Stimulated activated effector memory CD8-positive, alpha-beta T cell treated with anti-CD3 and anti-CD28 coated beads, Interleukin-12 subunit alpha, Interleukin-12 subunit beta, amount 100 ng/mL, for 72 hours (primary cell): ENCODE measurements at regions not wholly inside any gene's neighbourhood (a gene's known extent, or its start where the extent isn't known, plus 50 kb on each side); places are given as distances from the start of the nearest gene placed in this dataset.

Source experiments
- ATAC-seq: fragments of 150-1000 bp; cut with Tn5 transposase; 2 replicates; pipeline ENCODE4 v1.10.0; 2021
- DNase-seq, 2 donors: peaks; one replicate each; pipeline ENCODE4 v3.0.0; 2021 to 2022; ENCODE audit warnings: low spot score in 2 of 2
- H3K27ac Mint-ChIP-seq: one replicate; pipeline ENCODE4 v1.8.0; 2022; ENCODE audit warnings: mild to moderate bottlenecking, mixed read lengths
- H3K36me3 Mint-ChIP-seq: one replicate; pipeline ENCODE4 v1.8.0; 2022; ENCODE audit warnings: mild to moderate bottlenecking, mixed read lengths
- H3K4me1 Mint-ChIP-seq: one replicate; pipeline ENCODE4 v1.8.0; 2022; ENCODE audit warnings: mixed read lengths
- H3K4me3 Mint-ChIP-seq: one replicate; pipeline ENCODE4 v1.8.0; 2022; ENCODE audit warnings: mild to moderate bottlenecking, mixed read lengths
- H3K9me3 Mint-ChIP-seq: one replicate; pipeline ENCODE4 v1.8.0; 2022; ENCODE audit warnings: mixed read lengths

DNA sequence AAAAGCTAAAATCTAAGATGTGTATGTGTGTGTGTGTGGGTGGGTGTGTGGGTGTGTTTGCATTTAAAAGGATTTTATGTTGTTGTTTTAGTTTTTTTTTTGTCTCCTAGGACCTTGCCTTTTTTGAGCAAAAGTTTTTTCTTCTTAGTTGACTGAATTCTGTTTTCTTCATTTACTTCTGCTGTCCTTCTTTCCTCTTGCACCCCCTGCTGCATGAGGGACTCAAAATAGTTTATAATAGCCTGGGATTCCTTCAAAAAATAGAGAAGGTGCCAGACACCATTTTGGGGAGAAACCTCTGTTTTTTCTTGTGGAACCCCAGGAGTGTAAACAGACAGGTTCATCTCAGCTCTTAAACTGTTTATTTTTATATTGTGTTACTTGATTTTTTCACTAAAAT, 817.7 kb downstream of the TBC1D22A start:
- no peak overlapping the region for H3K27ac Mint-ChIP-seq
- ATAC-seq (no peak), DNase-seq (no peak)
- H3K36me3 Mint-ChIP-seq, result no peaks in the 10 kb centered on the region
- no peak overlapping the region for H3K4me3 Mint-ChIP-seq
- no peaks in the 10 kb centered on the region for H3K4me1 Mint-ChIP-seq
- H3K9me3 Mint-ChIP-seq, result no peaks in the 10 kb centered on the region

DNA sequence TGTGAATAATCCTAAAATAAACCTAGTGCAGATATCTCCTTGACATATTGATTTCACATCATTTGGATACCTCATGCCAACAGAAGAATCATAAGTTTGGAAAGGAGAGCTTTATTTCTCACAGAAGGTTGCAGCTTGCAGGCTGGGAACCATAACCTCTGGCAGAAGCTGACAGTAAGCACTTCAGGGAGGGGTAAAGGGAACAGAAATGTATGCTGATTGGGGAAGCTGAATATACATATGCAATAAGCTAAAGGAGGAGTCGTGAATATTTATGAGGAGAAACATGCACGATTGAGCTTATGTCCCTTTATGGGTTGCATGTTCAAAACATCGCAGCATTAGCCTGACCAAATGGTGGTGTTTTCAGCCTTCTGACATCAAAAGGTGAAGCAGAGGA, 814.5 kb downstream of the TBC1D22A start:
- Mint-ChIP-seq H3K27ac (no peak overlapping the region), H3K9me3 (no peaks in the 10 kb centered on the region), H3K4me1 (no peaks in the 10 kb centered on the region), H3K36me3 (no peaks in the 10 kb centered on the region), H3K4me3 (no peak overlapping the region)
- ATAC-seq (no peak), DNase-seq (no peak)

DNA sequence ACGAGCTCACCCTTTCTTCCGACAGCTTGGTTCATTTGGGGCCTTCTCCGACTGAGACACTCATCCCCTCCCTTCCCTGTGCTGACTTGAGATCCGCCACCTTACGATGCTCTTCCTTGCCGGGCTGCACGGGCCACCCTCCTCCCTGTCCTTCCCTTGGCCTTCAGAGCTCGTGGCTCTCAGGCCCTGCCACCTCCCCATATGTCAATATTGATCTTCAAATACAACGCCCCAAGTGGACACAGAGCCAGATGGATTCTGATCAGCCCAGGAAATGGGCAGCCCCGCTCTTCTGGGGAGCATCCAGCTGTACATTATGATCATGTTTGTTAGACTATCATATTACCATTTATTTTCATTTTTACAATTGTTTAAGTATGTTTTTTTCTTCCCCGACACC, 812.8 kb downstream of the TBC1D22A start:
- Mint-ChIP-seq H3K36me3 (no peaks in the 10 kb centered on the region), H3K9me3 (no peaks in the 10 kb centered on the region), H3K4me3 (no peak overlapping the region), H3K4me1 (no peaks in the 10 kb centered on the region), H3K27ac (no peak overlapping the region)
- DNase-seq (no peak), ATAC-seq (no peak)

DNA sequence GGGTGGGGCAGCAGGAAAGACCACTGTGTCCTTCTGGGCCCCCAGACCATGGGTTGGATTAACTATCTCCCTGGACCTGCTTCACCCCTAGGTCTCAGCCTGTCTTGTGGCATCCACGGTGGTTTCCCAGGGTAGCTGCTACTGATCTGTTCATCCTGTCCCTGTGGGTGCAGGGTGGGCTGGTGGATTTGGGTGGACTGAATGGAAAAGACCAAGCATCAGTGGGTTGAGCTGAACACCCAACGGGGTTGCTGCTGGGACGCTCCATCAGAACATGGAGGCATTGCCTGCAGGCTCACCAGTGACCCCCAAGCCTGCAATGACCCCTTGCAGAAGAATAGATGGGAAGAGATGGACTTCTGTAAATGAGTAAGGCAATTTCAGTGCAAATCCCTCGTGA, 812.1 kb downstream of the TBC1D22A start:
- no peaks in the 10 kb centered on the region for H3K36me3 Mint-ChIP-seq
- H3K4me1 Mint-ChIP-seq, result peaks cover under 1% of the 10 kb centered on the region
- H3K9me3 Mint-ChIP-seq, result no peaks in the 10 kb centered on the region
- no peak for ATAC-seq
- no peak overlapping the region for H3K27ac Mint-ChIP-seq
- no peak overlapping the region for H3K4me3 Mint-ChIP-seq
- DNase-seq, result no peak

DNA sequence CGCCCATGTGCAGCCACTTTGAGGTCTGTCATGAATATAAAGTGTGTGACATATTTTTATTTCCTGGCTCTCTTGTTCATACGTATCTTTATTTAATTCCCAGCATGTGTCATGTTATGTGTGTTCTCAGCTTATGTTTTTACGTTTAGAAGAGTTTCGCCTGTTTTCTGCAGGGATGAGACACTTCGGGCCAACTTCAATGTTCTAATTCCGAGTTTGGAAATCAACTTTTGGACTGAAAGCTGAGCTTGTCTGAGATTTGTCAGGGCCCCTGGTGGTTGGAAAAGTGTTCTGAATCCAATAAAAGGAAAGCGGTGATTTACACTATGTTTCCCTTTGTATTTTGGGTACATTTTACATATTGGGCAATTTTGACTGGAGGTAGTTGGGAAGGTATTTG, 810.7 kb downstream of the TBC1D22A start:
- Mint-ChIP-seq H3K9me3 (no peaks in the 10 kb centered on the region), H3K27ac (no peak overlapping the region), H3K4me3 (no peak overlapping the region), H3K4me1 (peaks cover 7% of the 10 kb centered on the region), H3K36me3 (no peaks in the 10 kb centered on the region)
- no peak for ATAC-seq
- no peak for DNase-seq

DNA sequence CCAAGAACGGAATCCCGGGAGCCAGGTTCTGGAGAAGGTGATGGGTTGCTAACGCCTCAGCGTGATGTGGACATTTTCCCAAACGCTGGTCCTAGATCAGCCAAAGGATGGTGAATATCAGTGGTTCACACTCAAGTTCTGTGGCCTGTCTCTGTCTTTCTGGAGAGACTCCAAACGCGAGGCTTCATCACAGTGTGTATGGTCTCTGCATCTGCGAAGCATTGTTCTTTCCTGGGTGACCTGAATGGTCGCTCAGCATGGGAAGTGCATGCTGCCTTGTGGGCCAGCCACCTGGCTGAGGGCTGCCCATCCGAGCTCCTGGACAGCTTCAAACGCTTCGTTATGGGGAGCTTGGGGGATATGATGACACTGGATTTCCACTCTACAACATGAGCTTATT, 810.0 kb downstream of the TBC1D22A start:
- Mint-ChIP-seq H3K27ac (no peak overlapping the region), H3K4me3 (no peak overlapping the region), H3K36me3 (no peaks in the 10 kb centered on the region), H3K9me3 (no peaks in the 10 kb centered on the region), H3K4me1 (peaks cover 7% of the 10 kb centered on the region)
- DNase-seq, result no peak
- ATAC-seq, result no peak

DNA sequence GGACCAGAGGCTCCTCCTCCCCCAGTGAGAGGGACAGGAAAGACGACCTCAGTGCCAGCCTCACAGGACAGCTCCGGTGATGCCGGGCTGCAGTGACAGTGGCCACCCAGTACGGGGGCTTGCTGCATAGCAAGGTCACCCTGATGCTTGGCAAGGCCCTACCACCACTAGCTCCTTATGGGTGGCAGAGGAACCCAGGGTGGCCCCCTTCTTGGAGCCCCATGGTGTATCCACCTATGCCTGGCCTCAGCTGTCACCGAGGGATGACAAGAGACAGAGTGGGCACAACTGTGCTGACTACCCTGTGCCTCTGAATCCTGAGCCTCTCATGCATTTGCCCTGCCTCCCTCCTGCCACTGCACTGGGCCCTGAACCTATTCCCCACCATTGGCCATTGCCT, 809.2 kb downstream of the TBC1D22A start:
- no peak overlapping the region for H3K4me3 Mint-ChIP-seq
- H3K36me3 Mint-ChIP-seq, result no peaks in the 10 kb centered on the region
- H3K9me3 Mint-ChIP-seq, result no peaks in the 10 kb centered on the region
- H3K27ac Mint-ChIP-seq, result no peak overlapping the region
- ATAC-seq (no peak), DNase-seq (no peak)
- peaks cover 7% of the 10 kb centered on the region for H3K4me1 Mint-ChIP-seq

DNA sequence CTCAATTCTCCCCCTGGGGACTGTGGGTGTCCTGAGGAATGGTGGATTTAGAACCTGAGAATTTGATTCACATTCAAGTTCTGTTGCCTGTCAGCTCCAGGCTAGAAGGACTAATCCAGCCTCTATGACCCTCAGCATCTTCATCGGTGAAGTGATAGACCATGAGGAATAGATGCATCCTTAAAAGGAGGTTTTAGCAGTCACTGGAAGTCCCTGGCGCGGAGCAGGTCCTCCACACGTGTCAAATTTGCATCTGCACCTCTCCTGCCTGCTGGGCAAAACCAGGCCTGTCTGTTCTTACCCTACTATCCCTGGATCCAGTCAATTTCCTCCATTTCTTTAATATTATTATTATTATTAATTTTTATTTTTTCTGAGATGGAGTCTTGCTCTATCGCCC, 808.4 kb downstream of the TBC1D22A start:
- H3K4me3 Mint-ChIP-seq, result no peak overlapping the region
- H3K36me3 Mint-ChIP-seq, result no peaks in the 10 kb centered on the region

DNA sequence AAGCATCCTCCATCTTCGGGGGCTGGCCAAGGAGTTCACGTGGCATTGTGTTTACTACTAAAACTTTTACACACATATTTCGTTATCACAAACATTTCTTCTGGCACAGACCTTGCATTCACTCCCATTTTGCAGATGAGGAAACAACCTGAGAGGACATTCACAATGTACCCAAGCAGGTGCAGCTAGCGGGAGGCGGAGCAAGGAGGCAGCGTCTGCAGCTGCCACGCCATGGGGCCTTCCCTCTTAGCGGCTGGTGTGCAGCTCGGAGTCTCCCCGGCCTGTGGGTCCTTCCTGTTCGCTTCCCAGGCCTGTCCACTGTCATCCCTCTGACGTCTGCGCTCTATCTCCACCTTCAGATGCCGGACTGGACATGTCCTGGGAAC, 807.8 kb downstream of the TBC1D22A start:
- Mint-ChIP-seq H3K9me3 (no peaks in the 10 kb centered on the region), H3K4me3 (no peak overlapping the region), H3K36me3 (no peaks in the 10 kb centered on the region), H3K27ac (no peak overlapping the region), H3K4me1 (peaks cover 7% of the 10 kb centered on the region)
- DNase-seq, result no peak
- no peak for ATAC-seq

More for the DNA sequence above, 808.4 kb downstream of the TBC1D22A start:
- Mint-ChIP-seq H3K9me3 (no peaks in the 10 kb centered on the region), H3K4me1 (peaks cover 7% of the 10 kb centered on the region), H3K27ac (no peak overlapping the region)
- ATAC-seq, result no peak
- no peak for DNase-seq

DNA sequence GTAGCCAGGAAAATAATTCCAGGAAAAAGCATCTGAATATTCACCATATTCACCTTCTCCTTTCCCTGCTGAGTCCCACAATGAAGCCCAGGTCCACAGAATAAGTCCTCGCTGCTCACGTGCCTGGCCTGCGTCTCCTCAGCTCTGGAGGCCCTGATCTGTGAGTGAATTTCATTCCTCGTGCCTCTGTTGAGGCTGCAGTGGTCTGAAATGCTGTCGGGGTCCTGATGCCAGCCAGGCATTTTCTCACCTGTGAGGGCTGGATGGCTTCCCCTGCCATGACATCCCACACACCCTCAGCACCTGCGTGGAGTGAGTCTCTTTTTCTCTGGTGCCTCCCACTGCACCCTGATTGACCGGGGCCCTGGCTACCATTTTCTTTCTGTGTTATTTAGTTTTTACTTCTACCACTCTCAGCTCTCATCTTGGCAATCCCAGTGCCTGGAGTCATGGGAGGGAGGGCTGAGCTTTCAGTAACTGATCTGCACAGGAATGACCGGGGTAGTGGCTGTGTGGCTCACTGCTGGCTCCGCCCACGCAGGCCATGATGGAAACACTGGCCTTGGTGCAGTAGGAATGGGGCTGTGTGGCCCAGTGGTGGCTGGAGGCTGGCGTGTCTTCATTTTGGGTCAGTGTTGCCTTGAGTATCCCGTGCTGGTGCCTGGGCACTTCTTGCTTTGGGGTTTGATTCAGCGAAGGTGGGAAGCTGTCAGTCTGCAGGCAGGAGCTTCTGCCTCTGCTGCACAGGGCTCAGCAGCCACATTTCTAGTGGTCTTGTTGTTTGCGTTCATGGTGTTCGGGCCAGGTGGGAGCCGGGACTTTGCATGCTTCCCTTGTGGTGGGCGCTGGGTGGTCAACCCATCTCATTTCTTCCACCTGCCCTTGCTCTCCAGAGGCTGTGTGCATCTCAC, 807.2 kb downstream of the TBC1D22A start:
- no peaks in the 10 kb centered on the region for H3K9me3 Mint-ChIP-seq
- H3K36me3 Mint-ChIP-seq, result no peaks in the 10 kb centered on the region
- peaks cover 7% of the 10 kb centered on the region for H3K4me1 Mint-ChIP-seq
- DNase-seq (no peak), ATAC-seq (no peak)
- no peak overlapping the region for H3K4me3 Mint-ChIP-seq
- no peak overlapping the region for H3K27ac Mint-ChIP-seq

DNA sequence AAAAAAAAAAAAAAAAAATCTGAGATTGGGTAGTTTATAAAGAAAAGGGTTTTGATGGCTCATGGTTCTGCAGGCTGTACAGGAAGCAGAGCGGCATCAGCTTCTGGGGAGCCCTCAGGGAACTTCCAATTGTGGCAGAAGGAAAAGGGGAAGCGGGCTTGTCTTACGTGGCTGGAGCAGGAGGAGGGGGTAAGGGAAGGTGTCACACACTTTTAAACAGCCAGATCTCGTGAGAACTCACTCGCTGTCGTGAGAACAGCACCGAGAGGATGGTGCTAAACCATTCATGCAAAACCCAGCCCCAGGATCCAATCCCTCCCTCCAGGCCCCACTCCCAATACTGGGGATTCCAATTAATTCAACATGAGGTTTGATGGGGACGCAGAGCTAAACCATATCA, 806.2 kb downstream of the TBC1D22A start:
- DNase-seq, result no peak
- Mint-ChIP-seq H3K4me1 (peaks cover 7% of the 10 kb centered on the region), H3K9me3 (no peaks in the 10 kb centered on the region), H3K27ac (no peak overlapping the region), H3K36me3 (no peaks in the 10 kb centered on the region), H3K4me3 (no peak overlapping the region)
- ATAC-seq, result no peak

DNA sequence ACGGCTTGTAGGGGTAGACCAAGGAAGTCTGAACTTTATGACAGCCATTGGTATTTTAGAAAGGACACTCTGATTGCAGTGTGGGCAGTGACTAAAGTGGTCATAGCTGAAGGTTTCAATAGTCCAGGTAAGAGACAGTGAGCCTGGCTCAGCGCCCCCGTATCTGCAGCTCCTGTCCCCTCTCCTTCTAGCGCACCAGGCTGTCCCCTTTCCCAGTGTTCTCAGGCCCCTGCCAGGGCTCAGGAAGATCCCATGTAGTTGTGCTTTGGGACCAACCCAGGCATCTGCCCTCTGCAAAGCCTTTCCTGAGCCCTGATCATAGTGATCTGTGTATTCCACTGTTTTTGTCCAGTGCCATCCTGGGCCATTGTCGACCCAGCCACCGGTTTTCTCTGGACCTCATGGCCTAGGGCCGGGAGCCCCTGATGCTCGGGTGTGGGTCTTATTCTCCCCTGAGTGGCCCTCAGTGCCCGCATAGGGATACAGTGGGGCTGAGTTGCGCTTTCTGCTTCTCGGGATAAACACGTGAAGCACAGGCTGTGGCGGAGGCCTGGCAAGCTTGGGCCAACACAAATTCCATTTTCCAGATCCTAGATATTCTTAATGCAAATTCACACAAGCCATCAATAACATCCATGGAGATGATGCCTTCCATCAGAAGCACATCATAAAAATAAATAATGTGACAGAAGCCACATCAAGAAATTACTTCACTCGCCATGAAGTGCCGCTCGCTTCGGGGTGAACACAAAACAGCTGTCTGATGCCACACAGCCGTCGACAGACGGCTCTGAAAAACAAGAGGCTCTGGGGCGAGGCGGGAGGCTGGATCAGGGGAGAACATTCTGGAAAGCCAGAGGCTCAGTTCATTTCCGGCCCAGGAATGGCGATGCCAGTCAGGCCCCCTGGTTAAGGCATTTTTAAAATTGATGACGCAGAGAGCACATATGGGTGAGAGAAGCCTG, 805.0 kb downstream of the TBC1D22A start:
- H3K36me3 Mint-ChIP-seq, result no peaks in the 10 kb centered on the region
- no peak for ATAC-seq
- no peak overlapping the region for H3K27ac Mint-ChIP-seq

DNA sequence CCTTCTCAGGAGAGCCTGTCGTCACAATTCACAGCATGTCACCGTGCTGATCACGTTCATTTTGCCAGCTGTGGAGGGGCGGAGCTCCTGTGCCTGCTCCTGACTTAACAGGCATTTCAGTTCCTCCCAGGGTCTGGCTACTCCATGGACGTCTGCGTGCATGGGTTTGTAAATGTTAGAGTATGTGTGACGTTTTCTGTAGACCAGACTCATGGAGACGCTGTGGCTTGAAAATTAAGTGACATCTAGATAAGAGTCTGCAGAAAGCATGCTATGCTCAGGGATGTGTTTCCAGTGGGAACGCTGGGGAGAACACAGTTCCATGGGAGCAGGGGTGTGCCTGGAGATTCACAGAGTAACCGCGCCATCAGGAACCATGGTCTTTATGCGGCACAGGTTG, 804.0 kb downstream of the TBC1D22A start:
- ATAC-seq (no peak), DNase-seq (no peak)
- no peak overlapping the region for H3K27ac Mint-ChIP-seq
- no peak overlapping the region for H3K4me3 Mint-ChIP-seq
- H3K36me3 Mint-ChIP-seq, result no peaks in the 10 kb centered on the region
- H3K4me1 Mint-ChIP-seq, result peaks cover 14% of the 10 kb centered on the region
- no peaks in the 10 kb centered on the region for H3K9me3 Mint-ChIP-seq

More for the DNA sequence above, 805.0 kb downstream of the TBC1D22A start:
- peaks cover 14% of the 10 kb centered on the region for H3K4me1 Mint-ChIP-seq
- no peaks in the 10 kb centered on the region for H3K9me3 Mint-ChIP-seq
- no peak overlapping the region for H3K4me3 Mint-ChIP-seq
- no peak for DNase-seq

DNA sequence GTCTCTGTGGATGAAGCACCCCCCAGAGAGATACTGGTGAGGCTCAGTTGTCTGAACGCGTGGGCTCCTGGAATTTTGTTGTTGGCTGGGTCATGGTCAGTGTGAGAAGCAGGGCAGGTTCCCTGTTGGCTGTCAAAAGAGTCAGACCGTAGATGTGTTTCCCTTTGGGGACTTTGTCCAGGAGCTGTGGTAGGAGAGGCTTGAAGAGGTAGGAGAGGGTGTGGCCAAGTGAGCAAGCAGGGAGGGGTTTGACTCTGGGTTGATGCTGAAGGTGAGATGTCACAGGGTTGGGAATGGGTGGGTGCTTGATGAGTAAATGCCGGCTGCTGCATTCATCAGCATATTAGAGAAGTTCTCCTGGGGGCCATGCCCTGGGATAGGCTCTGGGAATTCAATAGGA, 803.2 kb downstream of the TBC1D22A start:
- peaks cover 14% of the 10 kb centered on the region for H3K4me1 Mint-ChIP-seq
- no peaks in the 10 kb centered on the region for H3K36me3 Mint-ChIP-seq
- H3K9me3 Mint-ChIP-seq, result no peaks in the 10 kb centered on the region
- DNase-seq (no peak), ATAC-seq (no peak)
- no peak overlapping the region for H3K27ac Mint-ChIP-seq
- H3K4me3 Mint-ChIP-seq, result no peak overlapping the region

DNA sequence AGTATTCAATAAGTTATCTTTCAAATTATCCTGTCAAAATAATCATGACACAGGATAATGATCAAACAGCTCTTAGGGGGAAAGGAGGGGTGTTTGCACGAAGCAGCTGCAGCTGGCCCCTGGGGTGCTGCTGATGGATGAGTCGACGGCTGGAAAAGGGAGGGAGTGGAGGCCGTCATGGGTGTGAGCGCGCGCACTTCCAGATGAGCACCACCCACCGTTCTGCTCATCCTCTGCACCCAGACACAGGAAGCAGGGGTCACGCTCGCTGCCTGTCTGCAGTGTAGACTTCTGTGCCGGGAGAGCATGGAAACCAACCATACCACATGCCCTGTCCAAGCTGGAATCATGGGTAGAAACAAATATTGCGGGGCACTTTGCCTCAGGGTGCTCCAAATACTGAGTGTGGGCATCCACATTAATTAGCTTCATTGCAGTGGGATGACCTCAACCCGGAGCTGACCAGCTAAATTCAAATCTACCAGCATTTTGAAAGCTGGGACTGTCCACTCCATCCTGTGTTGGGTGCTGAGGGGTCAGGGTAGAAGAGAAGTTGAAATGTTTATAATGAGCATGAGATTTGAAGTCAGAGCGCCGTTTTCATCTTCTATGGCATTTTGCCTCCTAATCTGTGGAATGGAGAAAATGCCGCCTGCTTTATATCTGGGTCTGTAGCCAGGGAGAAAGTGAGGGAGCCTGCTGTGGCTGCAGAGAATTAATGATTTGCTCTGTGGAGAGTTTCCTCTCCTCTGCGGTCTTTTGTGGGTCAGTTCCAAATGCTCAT, 802.4 kb downstream of the TBC1D22A start:
- no peak overlapping the region for H3K4me3 Mint-ChIP-seq
- peaks cover 14% of the 10 kb centered on the region for H3K4me1 Mint-ChIP-seq
- H3K36me3 Mint-ChIP-seq, result no peaks in the 10 kb centered on the region
- no peak overlapping the region for H3K27ac Mint-ChIP-seq
- ATAC-seq (no peak), DNase-seq (no peak)
- H3K9me3 Mint-ChIP-seq, result no peaks in the 10 kb centered on the region
